GM13977 (cell line): ENCODE measurements at regions not wholly inside any gene's neighbourhood (a gene's known extent, or its start where the extent isn't known, plus 50 kb on each side); places are given as distances from the start of the nearest gene placed in this dataset.

Experiments
- DNase-seq: peaks from one replicate; pipeline ENCODE4 v3.0.0; 2012; ENCODE audit warnings: low spot score
- CTCF ChIP-seq: IDR thresholded peaks from 2 replicates; pipeline ENCODE4 v1.5.1; 2012; ENCODE audit warnings: mild to moderate bottlenecking, control low read depth; ENCODE audit not compliant: insufficient read depth; ENCODE audit errors: extremely low read depth, missing control alignments
- in situ Hi-C: fragments of 300-500 bp; cut with MboI; formaldehyde crosslinking; loops from one replicate; pipeline ENCODE4 v1.12.0; 2022; ENCODE audit warnings: low sequenced_read_pairs, low pct_unique_long_range_greater_than_20kb, mixed read lengths, inconsistent platforms; ENCODE audit not compliant: unreplicated experiment

DNA sequence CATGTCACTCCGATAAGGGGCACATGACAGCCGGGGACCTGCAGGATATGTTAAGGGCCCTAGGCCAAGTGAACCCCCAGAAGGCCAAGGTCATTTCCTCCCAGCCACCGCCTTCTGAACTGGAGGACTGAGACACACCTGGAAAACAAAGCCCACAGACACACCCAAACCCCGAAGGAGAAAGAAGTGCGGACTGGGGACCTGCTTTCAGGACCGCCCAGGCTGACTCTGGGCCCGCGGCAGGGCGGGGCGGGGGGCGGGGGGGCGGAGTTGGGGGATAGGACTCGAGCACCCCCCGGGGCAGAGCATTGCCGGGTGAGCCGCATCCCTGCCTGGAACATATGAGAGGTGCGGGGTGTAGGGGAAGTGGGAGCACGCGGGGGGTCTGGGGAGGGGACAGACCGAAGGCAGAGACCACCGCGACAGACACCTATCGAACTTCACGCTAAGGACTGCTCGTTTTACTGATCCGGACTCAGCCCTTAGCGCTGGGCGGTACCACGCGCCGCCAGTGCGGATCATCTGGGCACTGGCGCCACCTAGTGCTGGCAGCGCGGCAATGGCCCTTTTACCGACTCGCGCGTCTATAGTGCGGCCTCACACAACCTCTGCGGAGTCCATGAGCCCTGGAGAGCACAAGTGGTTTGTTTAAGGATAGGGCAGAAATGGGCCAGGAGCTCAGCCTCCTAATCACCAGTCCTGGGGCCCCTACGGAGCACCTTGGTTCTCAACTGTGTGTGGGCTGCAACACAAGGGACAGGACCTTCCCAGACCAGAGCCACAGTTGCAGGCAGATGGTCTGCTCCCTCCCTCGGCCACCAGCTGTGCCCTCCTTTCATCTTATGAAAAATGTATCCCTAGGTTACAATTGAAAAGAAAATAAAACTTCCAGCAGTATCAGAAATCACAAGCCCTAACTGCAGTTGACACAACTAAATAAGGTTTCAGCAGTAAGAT lies 157.6 kb downstream of the HERPUD2 start:
- peak; percentile 99 for TF ChIP-seq CTCF
- in situ Hi-C loops: no loop called here
- DNase-seq: peak; percentile 87

DNA sequence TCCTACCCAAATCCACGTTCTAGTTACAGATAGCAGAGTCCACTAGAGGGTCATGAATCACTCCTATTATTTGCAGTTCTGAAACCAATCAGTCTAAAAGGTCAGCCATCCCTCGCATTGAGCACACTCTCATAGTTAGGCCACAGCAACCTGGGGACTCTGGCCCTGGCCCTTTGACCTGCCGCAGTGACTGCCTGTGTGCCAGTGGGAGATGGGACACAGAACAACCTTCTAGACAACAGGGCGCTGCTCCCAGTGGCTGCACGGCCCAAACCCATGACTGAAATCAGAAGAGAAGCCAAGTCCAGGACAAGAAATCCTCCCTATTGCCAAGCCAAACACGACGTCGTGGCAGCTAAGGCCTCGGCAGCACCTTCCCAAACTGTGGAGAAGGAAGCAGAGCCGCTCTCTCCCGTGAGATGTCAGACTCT lies 158.5 kb downstream of the HERPUD2 start:
- in situ Hi-C loops: no loop called here
- TF ChIP-seq CTCF: no peak
- DNase-seq: no peak

GRCh38 chr7:35533902-35534301 lies 161.0 kb downstream of the HERPUD2 start:
- in situ Hi-C loops: no loop called here
- DNase-seq: no peak
- no peak for TF ChIP-seq CTCF

GRCh38 chr7:35530124-35531109 lies 164.5 kb downstream of the HERPUD2 start:
- TF ChIP-seq CTCF: no peak
- in situ Hi-C loops: no loop called here
- DNase-seq: no peak

DNA sequence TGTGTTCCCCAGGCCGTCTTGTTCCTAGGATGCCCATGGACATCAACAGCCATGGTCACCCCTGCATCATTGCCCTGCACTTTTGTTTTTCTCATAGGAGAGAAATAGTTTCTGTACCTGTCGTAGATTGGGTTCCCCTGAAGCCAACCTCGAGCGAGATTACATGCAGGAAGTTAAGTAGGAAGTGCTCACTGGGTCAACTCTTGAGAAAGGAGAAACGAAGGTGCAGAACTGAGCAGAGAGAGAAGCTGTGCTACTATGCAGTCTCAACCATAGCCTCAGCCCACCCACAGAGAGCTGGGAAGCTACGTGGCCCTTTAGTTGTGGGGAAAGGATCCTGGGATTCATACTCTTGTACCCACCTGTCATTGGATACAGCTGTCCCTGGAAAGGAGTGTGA lies 165.2 kb downstream of the HERPUD2 start:
- DNase-seq: no peak
- in situ Hi-C loops: no loop called here
- no peak for TF ChIP-seq CTCF

GRCh38 chr7:35528381-35528977 lies 166.5 kb downstream of the HERPUD2 start:
- in situ Hi-C loops: no loop called here

More at GRCh38 chr7:35528381-35528977, 166.5 kb downstream of the HERPUD2 start:
- TF ChIP-seq CTCF: no peak
- DNase-seq: no peak
